ENCODE measurements at regions not wholly inside any gene's neighbourhood (a gene's known extent, or its start where the extent isn't known, plus 50 kb on each side); places are given as distances from the start of the nearest gene placed in this dataset.

- TF ChIP-seq CTCF (IDR thresholded peaks at IDR 0.05) (no peak), POLR2A (IDR thresholded peaks at IDR 0.05) (no peak), POLR2AphosphoS5 (IDR thresholded peaks at IDR 0.05; ENCODE audit: insufficient read depth in 1 of 2, low read depth in 1 of 2) (no peak)
Measured at GRCh38 chr3:139780593-139780992, 102.8 kb upstream of the NMNAT3 start.
